ENCODE measurements at regions not wholly inside any gene's neighbourhood (a gene's known extent, or its start where the extent isn't known, plus 50 kb on each side); places are given as distances from the start of the nearest gene placed in this dataset.

DNA sequence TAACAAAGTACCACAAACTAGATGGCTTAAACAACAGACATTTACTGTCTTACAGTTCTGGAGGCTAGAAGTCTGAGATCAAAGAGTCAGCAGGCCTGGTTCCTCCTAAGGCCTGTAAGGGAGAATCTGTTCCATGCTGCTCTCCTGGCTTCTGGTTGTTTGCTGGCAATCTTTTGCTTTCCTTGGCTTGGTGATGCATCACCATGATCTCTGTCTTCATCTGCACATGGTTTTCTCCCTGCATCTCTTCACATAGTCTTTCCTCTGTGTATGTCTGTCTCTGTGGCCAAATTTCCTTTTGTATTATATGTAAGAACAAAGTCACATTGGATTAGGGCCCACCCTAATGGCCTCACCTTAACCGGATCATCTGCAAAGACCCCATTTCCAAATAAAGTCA is 168.5 kb downstream of the CAPZA3 start:
- TF ChIP-seq, protein P1, sequence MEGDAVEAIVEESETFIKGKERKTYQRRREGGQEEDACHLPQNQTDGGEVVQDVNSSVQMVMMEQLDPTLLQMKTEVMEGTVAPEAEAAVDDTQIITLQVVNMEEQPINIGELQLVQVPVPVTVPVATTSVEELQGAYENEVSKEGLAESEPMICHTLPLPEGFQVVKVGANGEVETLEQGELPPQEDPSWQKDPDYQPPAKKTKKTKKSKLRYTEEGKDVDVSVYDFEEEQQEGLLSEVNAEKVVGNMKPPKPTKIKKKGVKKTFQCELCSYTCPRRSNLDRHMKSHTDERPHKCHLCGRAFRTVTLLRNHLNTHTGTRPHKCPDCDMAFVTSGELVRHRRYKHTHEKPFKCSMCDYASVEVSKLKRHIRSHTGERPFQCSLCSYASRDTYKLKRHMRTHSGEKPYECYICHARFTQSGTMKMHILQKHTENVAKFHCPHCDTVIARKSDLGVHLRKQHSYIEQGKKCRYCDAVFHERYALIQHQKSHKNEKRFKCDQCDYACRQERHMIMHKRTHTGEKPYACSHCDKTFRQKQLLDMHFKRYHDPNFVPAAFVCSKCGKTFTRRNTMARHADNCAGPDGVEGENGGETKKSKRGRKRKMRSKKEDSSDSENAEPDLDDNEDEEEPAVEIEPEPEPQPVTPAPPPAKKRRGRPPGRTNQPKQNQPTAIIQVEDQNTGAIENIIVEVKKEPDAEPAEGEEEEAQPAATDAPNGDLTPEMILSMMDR (IDR thresholded peaks at IDR 0.05): no peak
- no peak for TF ChIP-seq POLR2AphosphoS5 (IDR thresholded peaks at IDR 0.05)
- TF ChIP-seq EP300 (IDR thresholded peaks at IDR 0.05): no peak
- TF ChIP-seq POLR2A (IDR thresholded peaks at IDR 0.05): no peak

Measured in sigmoid colon (tissue), 4 donors.